Activated effector memory CD4-positive, alpha-beta T cell treated with anti-CD3 and anti-CD28 coated beads, Interleukin-2, amount 50 U/mL, for 16 hours (primary cell): ENCODE measurements at regions not wholly inside any gene's neighbourhood (a gene's known extent, or its start where the extent isn't known, plus 50 kb on each side); places are given as distances from the start of the nearest gene placed in this dataset.
"Not testable (repeated sequence)": the region's sequence is repeated elsewhere in the genome, so short reads cannot be mapped to it uniquely, and the experiment has no call there.

Experiments used
- DNase-seq: peaks from one replicate; pipeline ENCODE4 v3.0.0-alpha.2; 2020

DNA sequence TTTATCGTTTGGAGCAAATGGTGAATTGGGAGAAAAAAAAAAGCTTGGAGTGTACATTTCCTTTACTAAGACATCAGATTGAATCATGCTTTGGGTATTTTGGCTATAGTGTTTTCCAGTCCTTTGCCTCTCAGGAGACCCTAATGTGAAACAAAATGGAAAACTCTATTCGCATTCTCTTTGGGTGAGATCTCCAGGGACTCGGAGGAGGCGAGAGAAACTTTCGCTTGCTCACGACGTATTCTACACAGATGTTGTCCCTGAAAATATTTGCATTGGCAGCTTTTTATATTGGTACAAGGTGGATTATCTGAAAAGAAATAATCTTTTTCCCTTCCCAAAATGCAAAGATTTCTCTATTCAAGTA, 1240.1 kb upstream of the WWC1 start:
- DNase-seq: no peak

DNA sequence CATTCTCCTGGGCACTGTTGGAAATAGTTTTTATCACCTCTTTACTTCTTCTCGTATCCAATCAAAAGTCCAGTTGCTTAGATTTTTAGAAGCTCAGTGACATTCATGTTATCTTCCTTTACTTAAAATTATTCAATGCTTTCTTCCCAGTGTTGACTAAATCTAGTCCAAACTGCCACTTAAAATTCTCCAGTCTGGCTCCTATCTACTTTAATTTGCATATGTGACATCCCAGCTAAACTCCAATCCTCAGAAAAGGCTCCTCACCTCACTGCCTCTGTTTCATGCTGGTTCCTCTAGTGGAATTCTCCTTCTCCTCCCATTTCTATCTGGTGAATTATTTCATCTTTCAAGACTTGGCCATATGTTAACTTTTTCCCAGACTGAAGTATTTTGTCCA, 1238.7 kb upstream of the WWC1 start:
- no peak for DNase-seq

DNA sequence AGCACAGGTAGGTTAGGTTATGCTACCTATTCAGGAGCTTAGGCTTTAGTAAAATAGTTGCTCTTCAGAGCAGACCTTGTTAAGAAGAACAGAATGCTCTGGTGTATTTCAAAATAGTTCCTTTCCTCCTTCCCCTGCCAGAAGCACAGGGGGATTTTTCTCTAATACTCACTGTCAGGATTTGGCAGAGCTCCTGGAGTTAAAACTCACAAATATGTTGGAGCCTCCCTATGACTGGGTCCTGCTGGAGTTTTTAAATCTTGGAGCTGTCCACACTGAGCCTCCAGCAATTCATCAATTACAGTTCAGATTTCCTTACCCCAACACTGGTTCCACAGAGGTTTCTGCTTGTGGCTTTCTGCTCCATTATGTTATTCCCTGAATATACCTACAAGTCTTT, 1233.8 kb upstream of the WWC1 start:
- no peak for DNase-seq

DNA sequence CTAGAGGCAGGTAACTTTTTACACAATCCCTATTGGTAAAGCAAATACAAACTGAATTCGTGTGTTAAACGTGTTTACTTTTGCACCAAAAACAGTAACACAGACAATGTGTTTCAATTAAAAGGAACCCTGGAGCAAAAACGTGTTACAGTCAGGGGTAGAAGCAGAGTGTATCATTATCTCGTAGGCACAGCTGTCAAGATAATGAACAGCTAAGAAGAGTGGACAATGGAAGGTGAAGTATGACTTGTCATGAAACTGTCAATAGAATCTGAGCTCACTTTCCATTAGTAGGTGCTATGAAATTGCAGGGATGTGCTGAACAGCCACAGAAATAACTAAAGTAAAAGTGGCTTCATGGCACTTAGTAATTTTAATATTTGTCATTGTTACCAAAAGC, 1229.8 kb upstream of the WWC1 start:
- DNase-seq: no peak

DNA sequence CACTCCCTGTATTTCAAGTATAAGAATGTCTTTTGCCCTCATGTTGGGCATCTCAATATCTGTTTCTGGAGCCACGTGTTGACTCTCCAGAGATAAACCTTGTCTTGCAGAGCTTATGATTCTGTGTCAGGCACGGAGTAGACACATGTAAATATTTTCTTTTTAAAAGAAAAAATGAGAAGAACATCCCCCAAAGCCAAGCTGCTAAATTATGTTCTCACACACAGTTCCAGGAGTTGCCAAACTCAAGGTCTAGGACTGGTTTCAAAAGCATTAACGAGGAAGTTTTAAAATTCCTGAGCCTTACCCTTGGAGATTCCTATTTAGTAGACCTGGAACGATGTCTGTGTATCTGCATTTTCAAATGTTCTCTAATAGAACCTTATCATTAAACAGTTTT, 1228.3 kb upstream of the WWC1 start:
- no peak for DNase-seq

DNA sequence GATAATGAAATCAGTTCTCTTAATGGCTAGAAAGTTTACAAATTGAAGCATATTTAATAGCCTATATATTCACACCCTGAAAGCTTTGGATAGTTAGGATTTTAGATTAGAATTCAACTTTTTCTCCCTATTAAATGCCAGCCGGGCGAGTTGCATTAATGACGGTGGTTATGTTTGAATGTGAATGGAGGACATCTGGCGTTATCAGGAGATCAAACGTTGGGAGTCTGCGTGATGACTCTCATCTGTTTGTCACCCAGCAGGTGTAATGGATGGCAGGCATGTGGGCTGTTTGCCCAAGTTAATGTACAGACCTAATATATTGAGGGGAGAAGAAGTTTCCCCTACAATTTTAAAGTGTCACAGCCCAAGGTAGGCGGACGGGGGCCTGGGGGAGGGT, 1227.7 kb upstream of the WWC1 start:
- no peak for DNase-seq

DNA sequence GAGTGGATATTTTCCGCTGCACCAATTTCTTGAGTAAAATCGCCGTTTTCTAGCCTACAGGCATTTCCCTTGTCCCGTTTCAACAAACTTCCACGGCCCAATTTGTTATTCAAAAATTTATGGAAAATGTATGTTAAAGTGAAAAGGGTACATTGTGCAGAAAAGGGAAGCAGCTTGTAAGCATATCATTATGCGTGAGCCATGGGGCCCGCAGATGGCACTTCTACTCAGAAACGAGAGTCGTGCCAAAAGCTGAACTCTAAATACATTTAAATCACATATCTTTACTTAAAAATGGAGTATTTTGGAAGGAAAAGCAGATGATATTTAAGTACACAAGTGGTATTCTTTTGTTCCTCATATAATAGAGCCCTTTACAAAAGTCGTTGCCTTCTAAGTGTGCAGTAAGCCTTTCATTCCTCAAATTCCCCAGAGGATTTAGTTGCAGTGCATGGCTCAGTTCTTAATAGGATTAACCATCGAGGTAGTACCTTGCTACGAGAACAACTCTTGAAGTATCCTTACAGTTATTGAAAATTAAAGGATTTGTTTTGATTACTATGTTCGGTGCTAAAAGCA, 1227.2 kb upstream of the WWC1 start:
- DNase-seq: no peak

DNA sequence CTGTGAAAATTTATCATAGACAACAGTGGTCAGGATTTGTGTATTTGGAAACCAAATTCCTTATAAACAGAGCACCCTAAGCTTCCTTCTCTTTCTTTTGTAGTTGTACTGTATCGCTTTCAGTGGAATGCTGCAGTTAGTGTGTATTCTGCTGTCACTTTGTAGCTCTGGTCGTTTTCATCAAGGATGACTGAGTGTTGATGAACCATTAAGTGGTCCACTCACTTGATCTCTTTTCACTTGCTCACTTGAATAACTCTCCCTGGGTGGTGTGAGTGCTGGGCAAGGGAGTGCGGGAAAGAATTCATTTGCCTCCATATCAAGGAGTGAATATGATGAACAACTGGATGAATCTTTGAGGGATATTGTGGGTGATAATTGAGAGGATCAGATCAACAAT, 1225.7 kb upstream of the WWC1 start:
- no peak for DNase-seq

DNA sequence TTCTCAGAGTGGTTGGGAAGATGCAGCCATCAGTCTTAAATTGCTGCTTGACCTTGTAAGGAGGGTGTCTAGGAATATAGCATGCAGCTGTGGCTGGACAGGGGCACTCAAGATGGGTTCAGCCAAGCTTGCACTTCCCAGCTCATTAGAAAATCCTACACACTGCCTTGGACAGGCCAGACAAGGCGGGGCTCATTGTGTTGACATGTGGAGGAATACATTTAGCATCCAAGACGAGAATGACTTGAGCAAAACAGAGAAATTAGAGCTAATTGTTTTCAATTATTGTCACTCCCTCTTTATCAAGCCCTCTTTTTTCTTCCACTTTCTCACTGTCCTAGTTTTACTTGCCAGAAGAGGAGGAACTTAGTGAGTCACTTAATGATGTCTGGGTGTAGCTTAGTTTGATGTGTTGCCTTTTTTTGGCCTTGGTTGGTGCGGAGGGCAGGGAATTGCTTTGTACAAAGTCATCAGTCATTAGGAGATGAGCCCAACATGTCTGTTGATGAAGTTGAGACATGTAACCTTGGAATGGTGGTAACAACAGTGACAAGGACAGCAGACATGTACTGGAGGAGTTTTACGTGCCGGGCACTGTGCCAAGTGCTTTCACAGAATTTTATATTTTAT, 1219.3 kb upstream of the WWC1 start:
- no peak for DNase-seq

DNA sequence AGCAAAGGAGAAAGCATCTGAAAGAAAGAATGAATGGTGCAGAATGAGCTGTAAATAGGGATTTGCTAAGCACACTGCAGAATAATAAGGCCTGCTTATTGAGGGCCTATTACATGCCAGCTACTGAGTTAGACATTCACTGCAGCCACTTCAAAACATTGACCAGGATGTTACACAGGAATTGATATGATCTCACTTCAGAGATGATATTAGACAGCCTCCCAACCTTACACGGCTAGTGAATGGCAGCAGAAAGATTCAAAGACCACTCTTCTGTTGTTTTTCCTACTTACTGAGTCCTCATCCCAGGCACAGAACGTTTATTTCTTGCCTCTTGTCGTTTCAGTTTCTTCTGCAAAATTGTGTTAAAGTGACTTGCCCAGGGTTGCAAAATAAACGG, 1209.9 kb upstream of the WWC1 start:
- no peak for DNase-seq

DNA sequence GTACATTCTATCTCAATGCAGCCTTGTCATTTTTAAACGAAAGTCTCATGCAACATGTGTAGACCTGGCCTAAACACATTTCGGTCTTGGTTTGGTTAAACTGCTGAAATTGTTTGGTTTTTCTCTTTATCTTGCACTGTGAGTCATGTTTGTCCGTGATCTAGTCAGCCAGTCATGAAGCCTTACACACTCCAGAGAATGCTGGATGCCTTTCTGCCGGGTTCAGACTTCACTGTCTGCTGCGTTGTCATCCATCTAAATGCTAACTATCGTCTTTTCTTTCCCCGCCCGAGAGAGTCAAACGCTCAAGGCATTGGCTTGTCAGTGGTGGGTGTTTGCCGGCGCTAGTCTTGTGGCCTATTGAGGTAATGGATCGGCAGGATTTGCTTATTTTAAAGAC, 1194.6 kb upstream of the WWC1 start:
- DNase-seq: no peak

DNA sequence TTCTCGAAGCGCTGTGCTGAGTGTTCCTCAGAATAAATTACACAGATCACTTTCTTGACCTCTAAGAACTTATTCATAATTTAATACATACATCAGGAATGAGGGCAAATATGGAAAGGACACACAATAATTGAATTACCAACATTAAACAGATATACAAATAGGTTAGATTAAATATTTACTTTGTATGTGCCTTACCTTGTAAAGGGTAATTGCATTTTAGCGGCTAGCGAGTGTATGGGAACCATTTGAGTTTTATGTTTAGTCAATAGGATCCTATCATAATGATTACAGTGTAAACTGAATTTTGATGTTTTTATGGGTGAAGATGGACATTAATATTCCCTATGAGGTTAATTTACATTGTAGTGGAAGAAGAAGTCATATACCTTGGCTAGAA, 1187.1 kb upstream of the WWC1 start:
- no peak for DNase-seq

DNA sequence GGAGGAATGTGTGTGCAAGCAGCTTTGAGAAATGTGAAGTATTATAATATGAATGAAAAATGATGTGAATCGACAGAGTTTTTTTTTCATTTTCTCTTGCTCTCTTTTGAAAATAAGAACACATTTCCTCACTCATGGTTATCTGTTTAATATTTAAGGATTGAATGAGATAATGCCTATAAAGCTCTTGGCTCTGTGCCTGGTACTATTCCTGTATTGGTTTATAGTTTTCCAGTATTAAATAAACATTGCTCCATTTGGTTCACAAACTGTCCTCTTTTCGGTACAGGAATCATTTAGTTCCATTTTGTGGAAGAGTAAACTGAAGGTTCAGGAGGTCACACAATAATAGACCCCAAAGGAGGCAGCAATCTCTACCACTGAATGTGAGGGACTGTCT, 1185.5 kb upstream of the WWC1 start:
- no peak for DNase-seq

DNA sequence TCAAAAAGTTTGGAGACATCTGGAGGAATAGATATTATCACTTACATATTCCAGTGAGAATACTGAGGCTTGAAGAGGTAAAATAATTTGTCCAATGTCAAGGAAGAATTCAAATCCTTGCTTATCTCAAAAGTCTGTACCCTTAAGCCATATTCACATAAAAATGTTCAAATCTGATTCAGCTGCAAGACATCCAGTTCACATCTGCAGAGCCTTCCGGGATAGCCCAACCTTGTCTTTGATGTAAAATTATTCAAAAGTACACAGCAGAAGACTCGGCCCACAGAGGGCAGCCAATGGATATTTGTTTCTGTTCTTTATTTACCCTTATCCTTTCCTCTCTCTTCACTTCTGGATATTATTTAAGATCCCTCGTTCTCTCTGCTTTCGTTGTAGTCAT, 1183.8 kb upstream of the WWC1 start:
- no peak for DNase-seq

DNA sequence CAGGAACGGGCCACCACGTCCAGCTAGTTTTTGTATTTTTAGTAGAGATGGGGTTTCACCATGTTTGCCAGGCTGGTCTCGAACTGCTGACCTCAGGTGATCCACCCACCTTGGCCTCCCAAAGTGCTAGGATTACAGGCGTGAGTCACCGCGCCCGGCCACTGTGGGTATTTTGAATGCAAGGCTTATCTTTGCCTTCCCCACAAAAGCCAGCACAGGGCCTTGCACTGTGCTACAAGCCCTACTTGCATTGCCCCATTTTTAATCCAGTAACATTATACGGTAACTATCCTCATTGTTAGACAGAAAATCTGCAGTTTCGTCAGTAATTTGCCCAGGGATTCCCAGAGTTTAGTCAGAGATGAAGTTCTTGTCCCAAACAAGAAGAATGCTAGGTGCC, 1183.2 kb upstream of the WWC1 start:
- DNase-seq: not testable (repeated sequence)

DNA sequence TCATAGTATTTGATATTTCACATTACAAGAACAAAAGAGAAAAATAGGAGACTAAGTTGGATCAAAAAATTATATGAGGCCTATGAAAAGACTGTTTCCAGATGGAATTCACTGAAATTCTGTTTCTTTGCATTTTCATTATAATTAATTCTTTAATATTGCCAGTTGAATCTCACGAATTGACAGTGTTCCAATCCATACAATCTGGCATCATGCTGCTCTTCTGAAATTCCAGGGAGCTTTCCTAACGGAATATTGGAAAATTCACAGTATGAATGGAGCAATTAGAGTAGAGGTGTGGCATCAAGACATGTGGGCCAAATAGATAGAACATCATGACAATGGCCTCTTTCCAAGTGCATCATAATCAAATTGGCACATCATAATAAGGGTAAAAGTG, 1178.9 kb upstream of the WWC1 start:
- DNase-seq: no peak

DNA sequence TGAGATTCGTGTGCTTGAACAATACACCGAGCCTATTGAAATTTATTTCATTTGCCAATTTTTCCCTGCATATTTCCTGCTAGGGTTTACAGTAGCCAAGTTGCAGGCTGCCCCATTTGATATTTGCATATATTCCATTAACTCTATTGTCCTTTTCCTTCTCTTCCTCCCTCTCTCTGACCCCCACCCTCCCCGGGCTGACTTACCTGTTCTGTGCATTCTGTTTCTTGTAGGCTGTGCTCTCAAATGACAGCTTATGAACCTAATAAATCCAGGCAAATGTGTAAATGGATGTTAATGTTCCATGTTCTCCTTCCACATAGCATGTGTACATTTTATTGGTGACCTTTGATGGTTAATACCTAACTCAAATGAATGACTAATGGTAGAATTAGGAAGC, 1169.2 kb upstream of the WWC1 start:
- no peak for DNase-seq

DNA sequence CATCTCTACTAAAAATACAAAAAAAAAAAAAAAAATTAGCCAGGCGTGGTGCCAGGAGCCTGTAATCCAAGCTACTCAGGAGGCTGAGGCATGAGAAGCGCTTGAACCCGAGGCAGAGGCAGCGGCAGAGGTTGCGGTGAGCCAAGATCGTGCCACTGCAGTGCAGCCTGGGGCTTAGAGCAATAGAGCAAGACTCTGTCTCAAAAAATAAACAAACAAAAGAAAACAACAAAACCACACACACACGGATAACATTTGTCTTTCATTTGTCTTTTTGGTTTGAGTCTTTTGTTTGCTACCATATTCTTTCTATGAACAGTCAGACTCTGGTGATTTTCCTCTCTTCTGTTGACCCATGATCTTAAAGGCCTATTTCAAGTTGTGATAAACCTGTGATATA, 1168.3 kb upstream of the WWC1 start:
- DNase-seq: no peak

DNA sequence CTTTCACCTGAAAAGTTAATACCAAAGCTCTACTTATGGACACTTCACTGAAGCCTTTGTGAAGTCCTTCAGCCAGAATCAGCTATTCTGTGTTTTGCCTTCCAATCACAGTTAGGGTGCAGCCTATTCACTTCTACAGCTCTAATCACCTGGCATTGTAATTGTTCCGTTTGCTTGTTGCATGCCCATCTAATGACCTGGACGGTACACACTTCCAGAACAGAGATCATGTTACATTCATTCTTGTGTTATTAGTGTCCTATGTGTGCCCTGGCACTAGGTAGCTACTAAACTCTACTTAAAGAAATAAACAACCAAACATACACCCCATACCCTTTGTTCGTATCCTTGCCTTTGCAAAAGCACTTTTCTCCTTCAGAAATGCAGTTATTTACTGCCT, 1162.9 kb upstream of the WWC1 start:
- DNase-seq: no peak

DNA sequence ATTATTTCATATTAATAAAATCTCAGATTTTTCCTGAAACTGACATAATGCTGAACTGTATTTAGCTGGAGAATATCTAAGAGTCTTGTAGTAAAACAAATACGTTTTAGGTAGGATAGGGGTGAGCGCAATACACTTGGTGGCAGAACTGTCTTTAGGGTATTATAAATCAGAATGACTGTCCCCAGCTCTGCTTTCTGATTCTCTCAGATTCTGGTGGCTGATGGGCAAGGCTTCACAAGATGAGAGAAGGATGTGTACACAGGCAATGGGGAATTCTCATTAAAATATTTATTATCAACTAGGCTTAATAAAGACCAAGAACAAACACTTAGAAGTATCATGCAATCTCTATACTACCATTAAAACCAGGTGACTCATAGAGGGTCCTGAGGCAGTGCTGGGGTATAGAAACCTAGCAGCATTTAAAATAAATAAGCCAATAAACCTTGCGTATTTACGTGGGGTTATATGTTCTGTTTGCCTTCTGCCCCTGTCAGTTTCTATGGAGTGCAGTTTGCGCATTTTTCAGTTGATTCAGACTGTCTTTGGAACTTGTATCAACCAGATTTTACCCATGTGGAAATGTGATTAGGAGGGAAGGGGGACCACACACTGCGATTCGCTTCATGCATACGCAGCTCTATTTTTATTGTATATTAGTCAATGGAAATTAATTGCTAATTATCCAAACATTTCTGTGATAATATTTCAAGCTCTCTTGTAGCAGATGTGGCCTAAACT, 1150.7 kb upstream of the WWC1 start:
- no peak for DNase-seq

DNA sequence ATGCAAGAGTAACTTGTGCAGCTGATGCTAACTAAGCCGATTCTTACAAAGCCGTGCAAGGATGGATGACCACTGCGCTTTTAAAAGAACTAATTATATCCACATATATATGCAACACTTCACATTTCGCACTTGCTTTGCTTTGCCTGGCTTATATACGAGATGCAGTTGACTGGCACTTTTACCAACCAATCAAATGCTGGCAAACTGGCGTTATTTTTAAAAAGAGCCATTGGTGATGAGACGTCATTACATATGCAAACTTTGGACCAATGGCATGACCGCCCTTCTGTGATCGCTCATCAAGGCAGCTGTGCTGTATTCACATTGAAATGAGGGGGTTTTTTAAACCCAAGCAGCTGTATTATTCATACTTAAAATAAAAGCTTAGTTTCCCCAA, 1147.7 kb upstream of the WWC1 start:
- DNase-seq: no peak

DNA sequence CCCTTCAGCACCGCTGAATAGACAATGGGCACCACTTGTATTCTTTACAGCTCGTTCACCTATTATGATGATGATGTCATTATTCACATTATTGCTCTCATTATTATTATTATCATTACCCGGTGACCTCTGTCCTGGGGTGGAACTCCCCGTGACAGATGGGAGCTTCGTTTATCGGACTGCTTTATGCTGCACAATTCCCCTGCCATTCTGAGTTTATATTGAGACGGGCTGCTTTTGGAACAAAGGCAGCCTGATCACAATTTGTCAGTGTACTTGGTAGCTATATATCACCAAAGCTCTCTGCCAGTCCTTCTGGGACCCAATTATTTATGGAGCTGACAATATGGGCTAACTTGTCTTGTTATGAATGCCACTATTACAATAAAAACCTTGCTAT, 1145.6 kb upstream of the WWC1 start:
- no peak for DNase-seq

DNA sequence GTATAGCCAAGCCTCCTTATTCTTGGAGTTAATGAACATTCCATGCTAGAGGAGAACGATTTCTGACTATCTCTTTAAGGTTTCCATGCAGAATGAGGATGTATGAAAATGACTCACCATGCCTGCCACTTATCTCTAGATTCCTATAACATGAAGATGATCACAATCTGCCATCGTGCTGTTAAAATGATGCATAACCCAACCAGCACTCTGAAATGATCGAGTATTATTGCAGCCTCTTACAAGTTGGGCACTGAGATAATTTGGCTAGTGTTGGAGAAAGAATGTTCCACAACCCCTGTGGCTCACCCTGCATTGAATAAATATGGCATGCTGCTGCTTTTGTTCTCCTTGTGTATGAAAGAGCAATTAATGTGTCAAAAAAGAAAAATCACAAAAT, 1143.6 kb upstream of the WWC1 start:
- no peak for DNase-seq

DNA sequence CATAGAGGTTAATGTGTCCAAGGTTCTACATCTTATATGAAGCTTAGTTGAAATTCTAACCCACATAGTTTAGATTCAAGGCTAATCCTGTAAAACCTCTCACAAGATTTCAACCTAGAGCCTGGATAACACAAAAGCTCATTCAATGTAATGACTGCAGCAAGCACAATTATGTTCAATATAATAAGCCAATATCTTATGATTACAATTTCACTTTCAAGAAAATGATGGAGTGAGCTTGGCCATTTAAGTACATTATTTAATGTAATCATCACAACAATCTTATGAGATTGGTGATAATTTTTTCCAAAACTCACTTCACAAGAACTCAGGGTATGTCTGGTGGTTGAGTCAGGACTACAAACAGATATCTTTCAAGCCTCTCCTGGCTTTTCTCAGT, 1140.8 kb upstream of the WWC1 start:
- no peak for DNase-seq

DNA sequence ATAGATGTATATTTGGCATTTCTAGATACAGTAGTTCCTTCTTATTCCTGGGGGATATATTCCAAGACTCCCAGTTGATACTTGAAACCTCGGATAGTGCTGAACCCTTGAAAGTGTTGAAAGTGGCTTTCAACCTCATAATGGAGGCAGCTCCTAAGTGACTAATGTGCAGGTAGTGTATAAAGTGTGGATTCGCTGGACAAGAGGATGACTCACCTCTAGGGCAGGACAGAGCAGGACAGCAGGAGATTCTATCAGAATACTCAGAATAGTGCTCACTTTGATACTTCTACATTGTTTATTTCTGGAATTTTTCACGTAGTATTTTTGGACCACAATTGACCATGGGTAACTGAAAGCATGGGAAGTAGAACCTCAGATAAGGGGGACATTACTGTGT, 1138.9 kb upstream of the WWC1 start:
- DNase-seq: no peak
